HEK293 (cell line): ENCODE measurements at regions not wholly inside any gene's neighbourhood (a gene's known extent, or its start where the extent isn't known, plus 50 kb on each side); places are given as distances from the start of the nearest gene placed in this dataset.

Experiments
- KLF7 ChIP-seq: fragments of 450-650 bp; formaldehyde crosslinking; IDR thresholded peaks from 2 replicates; pipeline ENCODE4 v1.5.1; 2016; ENCODE audit warnings: missing biosample characterization, missing genetic modification characterization, borderline replicate concordance
- PBX3 ChIP-seq: sonication (generic); formaldehyde crosslinking; IDR thresholded peaks from 2 replicates; pipeline ENCODE4 v1.8.1; 2022; ENCODE audit warnings: mild to moderate bottlenecking, moderate library complexity, missing genetic modification reagents
- TCF7L2 ChIP-seq: IDR thresholded peaks from 2 replicates; pipeline ENCODE4 v1.6.1; 2011; ENCODE audit warnings: low read depth, mild to moderate bottlenecking, inconsistent platforms, low read length, moderate library complexity, borderline replicate concordance
- YY1 ChIP-seq: fragments of 450-650 bp; formaldehyde crosslinking; IDR thresholded peaks from 2 replicates; pipeline ENCODE4 v1.5.1; 2018; ENCODE audit warnings: missing biosample characterization, missing genetic modification characterization
- ZNF140 ChIP-seq: fragments of 450-650 bp; formaldehyde crosslinking; IDR thresholded peaks from 2 replicates; pipeline ENCODE4 v1.5.1; 2016; ENCODE audit warnings: missing biosample characterization, missing genetic modification characterization
- ZNF214 ChIP-seq: fragments of 450-650 bp; formaldehyde crosslinking; IDR thresholded peaks from 2 replicates; pipeline ENCODE4 v1.5.1; 2017; ENCODE audit warnings: missing biosample characterization, mild to moderate bottlenecking, missing genetic modification characterization, borderline replicate concordance
- ZNF311 ChIP-seq: fragments of 450-650 bp; formaldehyde crosslinking; IDR thresholded peaks from 2 replicates; pipeline ENCODE4 v1.5.1; 2017; ENCODE audit warnings: missing biosample characterization, missing genetic modification characterization, borderline replicate concordance
- ZNF501 ChIP-seq: fragments of 450-650 bp; formaldehyde crosslinking; IDR thresholded peaks from 2 replicates; pipeline ENCODE4 v1.5.1; 2016; ENCODE audit warnings: missing biosample characterization, missing genetic modification characterization
- ZNF530 ChIP-seq: fragments of 450-650 bp; formaldehyde crosslinking; IDR thresholded peaks from 2 replicates; pipeline ENCODE4 v1.5.1; 2016; ENCODE audit warnings: low read depth, missing biosample characterization, missing genetic modification characterization
- ZNF791 ChIP-seq: fragments of 450-650 bp; formaldehyde crosslinking; IDR thresholded peaks from 2 replicates; pipeline ENCODE4 v1.5.1; 2016; ENCODE audit warnings: missing biosample characterization, missing genetic modification characterization
- TF ChIP-seq, protein P1 (sequence below): fragments of 450-650 bp; formaldehyde crosslinking; IDR thresholded peaks from 2 replicates; pipeline ENCODE4 v1.5.1; 2016; ENCODE audit warnings: missing biosample characterization, missing genetic modification characterization

DNA sequence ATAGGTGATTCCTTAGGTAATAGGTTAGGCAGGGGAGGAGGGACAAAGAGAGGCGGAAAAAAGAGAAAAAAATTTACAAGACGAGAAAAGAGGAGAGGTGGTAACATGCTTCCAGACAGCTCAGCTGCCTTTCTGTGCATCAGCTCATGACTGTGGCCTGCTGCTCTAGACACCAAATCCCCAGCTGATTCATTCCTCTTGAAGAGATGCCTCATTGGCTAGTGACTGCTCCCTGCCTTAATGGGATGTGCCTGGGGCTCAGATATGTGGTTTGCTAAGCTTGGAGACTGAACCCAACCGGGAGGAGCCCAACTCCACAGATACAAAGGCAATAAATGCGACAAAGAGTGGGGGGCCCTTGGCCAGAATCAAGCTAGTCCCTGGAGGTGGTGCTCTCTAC lies 105.9 kb upstream of the FAM20A start:
- no peak for TF ChIP-seq ZNF791 (tag by site-specific recombination)
- TF ChIP-seq, protein P1, sequence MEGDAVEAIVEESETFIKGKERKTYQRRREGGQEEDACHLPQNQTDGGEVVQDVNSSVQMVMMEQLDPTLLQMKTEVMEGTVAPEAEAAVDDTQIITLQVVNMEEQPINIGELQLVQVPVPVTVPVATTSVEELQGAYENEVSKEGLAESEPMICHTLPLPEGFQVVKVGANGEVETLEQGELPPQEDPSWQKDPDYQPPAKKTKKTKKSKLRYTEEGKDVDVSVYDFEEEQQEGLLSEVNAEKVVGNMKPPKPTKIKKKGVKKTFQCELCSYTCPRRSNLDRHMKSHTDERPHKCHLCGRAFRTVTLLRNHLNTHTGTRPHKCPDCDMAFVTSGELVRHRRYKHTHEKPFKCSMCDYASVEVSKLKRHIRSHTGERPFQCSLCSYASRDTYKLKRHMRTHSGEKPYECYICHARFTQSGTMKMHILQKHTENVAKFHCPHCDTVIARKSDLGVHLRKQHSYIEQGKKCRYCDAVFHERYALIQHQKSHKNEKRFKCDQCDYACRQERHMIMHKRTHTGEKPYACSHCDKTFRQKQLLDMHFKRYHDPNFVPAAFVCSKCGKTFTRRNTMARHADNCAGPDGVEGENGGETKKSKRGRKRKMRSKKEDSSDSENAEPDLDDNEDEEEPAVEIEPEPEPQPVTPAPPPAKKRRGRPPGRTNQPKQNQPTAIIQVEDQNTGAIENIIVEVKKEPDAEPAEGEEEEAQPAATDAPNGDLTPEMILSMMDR = no peak
- no peak for TF ChIP-seq YY1
- no peak for TF ChIP-seq ZNF501 (tag by site-specific recombination)
- no peak for TF ChIP-seq ZNF214 (tag by site-specific recombination)
- no peak for TF ChIP-seq ZNF311 (tag by site-specific recombination)
- no peak for TF ChIP-seq PBX3 (CRISPR knock-in tag)
- no peak for TF ChIP-seq KLF7 (tag by site-specific recombination)
- TF ChIP-seq TCF7L2 = no peak
- no peak for TF ChIP-seq ZNF140
- TF ChIP-seq ZNF530 (tag by site-specific recombination) = no peak
